ENCODE measurements at regions not wholly inside any gene's neighbourhood (a gene's known extent, or its start where the extent isn't known, plus 50 kb on each side); places are given as distances from the start of the nearest gene placed in this dataset.
"Not testable (repeated sequence)": the region's sequence is repeated elsewhere in the genome, so short reads cannot be mapped to it uniquely, and the experiment has no call there.

GRCh38 chr6:115053169-115053860 is 710.5 kb upstream of the HS3ST5 start:
- no peak for DNase-seq

DNA sequence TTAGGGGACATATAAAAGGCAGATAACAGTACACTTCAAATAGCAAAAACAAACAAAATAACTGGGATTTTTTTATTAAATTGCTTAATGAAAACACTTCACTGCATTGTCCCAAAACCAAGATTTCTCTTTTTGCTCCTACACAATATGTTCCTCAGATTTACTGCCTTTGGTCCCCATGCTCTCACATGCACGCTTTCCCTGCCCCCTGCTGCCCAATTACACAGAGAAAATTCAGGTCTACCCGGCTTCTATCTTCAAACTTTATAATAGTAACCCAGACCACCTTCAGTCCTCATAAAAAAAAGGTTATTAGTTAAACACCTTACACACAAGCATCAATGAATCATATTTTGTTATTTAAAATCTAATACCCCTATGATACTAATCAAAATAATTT is 673.8 kb upstream of the HS3ST5 start:
- DNase-seq, result no peak

DNA sequence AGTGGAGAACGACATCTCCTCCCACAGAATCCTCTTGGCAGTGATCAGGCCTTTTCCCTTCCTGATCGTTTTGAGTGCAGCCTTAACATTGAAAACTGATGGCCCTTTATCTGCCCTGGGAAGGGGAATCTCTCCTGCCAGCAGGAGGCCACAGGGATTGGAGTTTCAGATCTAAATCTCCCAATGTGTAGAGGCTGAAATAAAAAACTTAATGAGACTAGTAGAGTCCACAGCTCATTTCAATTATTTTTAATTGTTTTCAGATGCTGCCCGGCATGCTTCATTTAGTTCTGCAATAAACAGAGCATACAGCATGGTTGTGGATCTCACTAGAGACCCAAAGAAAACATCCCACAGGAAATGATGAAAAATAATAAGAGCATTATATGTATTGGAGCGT is 662.2 kb upstream of the HS3ST5 start:
- no peak for DNase-seq

- no peak for DNase-seq
Observed at GRCh38 chr6:115004204-115004603, 661.4 kb upstream of the HS3ST5 start.

- no peak for DNase-seq
Observed at GRCh38 chr6:115001731-115002350, 659.0 kb upstream of the HS3ST5 start.

DNA sequence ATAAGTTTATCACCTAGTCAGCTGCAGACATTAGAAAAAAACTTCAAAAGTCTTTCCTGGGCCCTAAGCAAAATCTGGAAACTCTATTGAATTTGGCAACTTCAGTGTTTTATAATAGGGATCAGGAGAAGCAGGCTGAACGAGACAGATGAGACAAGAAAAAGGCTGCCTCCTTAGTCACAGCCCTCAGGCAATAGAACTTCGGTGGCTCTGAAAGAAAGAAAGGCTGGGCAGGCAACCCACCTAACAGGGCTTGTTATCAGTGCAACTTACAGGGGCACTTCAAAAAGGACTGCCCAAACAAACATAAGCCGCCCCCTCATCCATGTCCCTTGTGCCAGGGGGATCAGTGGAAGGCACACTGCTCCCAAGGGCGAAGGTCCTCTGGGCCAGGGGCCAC is 657.9 kb upstream of the HS3ST5 start:
- DNase-seq, result no peak

GRCh38 chr6:114998492-114998891 is 655.7 kb upstream of the HS3ST5 start:
- no peak for DNase-seq

DNA sequence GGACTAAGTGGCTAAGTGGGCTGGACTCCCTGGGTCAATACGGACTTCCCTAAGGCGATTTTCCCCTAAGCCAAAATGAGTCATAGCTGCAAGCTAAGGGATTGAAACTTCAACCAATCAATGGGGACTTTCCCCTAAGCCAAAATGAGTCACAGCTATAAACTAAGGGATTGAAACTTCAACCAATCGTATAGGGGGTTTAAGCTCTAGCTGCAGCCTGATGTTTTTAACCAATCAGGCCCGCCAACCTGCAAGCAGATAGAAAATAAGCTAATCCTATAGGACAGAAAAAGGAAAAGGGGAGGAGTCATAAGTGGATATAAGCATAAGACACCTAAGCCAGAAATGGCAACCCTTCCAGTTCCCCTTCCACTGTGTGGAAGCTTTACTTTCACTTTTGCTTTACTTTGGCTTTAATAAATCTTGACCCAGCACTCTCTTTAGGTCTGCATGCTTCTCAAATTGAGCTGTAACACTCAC is 655.0 kb upstream of the HS3ST5 start:
- no peak for DNase-seq

- no peak for DNase-seq
Observed at GRCh38 chr6:114995526-114995925, 652.7 kb upstream of the HS3ST5 start.

DNA sequence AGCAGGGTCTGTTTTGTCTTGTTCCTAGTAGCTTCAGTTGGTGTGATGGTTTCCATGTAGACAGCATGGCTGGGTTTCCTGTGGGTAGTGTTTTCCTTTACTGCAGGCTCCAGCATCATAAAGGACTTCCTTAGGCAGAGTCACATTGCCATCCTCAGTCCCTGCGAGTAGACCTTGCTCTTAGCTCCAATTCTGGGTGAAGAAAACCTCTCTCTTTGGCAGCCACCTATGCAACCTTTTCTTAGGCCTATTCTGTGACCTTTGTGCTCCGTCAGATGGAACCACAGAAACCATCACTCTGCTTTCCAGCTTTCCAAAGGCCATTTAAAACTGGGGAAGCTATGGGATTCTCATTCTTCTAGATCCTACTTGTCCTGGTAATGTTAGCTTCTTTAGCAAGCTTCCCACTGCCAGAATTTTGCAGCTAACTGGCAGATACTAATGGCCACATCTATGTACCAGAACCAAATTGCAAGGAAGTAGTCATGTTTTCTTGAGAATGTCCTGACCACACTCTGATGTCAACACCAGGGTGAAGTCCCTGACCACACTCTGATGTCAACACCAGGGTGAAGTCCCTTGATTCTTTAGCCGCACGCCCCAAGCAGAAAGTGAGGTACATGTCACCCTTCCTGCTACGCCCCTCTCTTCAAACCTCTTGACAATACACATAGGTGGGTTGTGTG is 646.6 kb upstream of the HS3ST5 start:
- DNase-seq, result no peak

DNA sequence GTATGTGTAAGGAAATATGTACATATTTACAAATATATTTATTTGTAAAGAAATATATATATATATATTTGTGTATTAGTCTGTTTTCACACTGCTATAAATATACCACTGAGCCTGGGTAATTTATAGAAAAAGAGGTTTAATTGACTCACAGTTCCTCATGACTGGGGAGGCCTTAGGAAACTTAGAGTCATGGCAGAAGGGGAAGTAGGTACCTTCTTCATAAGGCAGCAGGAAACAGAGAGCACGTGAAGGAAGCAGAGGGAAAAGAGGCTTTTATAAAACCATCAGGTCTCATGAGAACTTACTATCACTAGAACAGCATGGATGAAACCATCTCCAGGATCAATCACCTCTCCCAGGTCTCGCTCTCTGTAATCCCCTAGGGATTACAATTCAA is 644.5 kb upstream of the HS3ST5 start:
- no peak for DNase-seq

GRCh38 chr6:114955363-114955762 is 612.5 kb upstream of the HS3ST5 start:
- no peak for DNase-seq

- DNase-seq, result no peak
Observed at GRCh38 chr6:114952229-114952628, 609.4 kb upstream of the HS3ST5 start.

- no peak for DNase-seq
Observed at GRCh38 chr6:114945392-114945791, 602.6 kb upstream of the HS3ST5 start.

DNA sequence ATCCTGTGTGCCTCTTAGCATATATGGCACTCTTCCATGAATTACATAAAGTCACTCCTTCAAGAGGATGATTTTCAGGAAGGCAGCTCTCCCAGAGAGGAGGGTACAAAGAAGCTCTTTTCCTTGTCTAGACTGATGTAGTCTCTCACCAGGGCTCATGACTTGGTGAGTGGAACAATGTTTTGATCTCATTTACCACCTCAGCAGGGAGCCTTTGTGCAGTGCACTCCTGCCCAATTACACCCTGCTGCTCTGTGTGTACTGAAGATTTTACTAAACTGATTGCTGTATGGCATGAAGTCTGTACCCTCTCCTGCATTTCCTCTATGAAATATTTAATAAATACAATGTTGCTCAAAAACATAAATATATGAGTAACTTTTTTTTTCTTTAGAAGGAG is 598.3 kb upstream of the HS3ST5 start:
- DNase-seq, result no peak

- DNase-seq, result no peak
Observed at GRCh38 chr6:114940181-114940580, 597.4 kb upstream of the HS3ST5 start.

DNA sequence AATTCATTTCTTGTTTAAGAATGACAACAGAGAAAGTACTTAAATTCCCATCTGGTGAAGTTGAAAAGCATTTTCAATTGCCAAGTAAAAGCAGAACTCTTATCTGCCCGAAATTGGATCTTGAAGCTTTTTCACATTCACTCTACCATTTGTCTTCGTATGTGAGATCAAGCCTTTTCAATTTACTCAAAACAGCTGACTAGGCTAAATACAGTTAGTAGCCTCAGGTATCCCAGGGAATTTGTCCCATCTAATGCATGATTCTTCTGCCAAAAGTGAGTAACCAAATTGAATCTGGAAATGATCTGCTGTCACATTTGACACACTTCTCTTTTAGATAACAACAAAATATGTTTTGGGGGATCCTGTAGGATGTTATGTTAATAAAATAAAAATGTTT is 596.8 kb upstream of the HS3ST5 start:
- DNase-seq, result no peak

- no peak for DNase-seq
Observed at GRCh38 chr6:114936080-114936479, 593.3 kb upstream of the HS3ST5 start.

- DNase-seq, result no peak
Observed at GRCh38 chr6:114934079-114934478, 591.3 kb upstream of the HS3ST5 start.

DNA sequence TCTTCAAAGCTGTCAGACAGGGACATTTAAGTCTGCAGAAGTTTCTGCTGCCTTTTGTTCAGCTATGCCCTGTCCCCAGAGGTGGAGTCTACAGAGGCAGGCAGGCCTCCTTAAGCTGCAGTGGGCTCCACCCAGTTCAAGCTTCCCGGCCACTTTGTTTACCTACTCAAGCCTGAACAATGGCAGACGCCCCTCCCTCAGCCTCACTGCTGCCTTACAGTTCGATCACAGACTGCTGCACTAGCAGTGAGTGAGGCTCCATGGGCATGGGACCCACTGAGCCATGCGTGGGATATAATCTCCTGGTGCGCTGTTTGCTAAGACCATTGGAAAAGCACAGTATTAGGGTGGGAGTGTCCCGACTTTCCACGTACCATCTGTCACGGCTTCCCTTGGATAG is 585.9 kb upstream of the HS3ST5 start:
- DNase-seq, result not testable (repeated sequence)

DNA sequence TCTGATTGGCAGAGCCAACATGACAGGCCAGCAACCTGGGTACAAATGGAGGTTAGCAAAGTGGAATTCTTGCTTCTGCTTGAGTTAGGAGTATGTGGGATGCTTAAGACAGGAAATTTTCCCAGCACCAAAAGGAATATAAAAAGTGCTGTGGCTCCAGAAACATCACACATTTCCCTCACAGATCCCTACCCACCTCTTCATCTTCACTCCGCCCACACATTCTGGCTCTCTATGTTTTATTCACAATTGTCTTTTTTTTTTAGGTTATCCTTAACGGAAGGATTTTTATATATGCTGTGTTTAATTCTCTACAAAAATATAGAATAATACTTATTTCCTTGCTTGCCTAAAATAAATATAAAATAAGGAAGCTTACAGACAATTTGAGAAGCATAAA is 563.3 kb upstream of the HS3ST5 start:
- DNase-seq, result no peak

DNA sequence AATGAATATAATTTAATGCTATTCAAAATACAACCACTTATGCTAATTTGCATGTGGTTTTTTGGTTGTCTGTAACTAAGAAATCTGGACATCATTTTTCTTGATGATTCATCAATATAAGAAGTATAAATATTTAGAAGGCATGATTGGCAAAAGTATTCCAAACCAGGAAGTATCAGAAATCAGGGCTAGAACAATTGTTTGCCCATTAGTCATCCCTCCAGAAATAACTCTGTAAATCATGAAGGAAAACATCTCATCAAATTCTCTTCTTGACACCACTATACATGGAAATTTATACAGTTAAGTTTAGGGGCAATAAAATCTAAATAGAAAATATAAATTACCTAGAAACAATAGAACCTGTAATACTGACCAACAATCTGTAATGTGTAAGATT is 554.7 kb upstream of the HS3ST5 start:
- DNase-seq, result no peak

DNA sequence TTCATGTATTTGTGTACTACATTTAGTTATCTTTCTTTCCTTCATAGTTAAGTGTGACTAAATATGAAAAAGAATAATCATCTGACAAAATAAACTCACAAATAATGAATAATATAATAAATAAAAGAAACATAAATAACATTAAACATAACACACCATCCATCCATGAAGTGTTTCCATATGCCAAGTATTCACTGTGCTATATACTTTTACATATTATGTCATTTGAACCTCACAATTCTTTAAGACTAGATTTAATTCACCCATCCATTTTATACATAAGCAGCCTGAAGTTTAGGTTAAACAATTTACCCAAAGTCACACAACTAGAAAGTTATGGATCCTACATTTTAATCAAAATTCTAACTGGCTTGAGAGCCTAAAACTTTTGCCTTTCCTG is 549.4 kb upstream of the HS3ST5 start:
- DNase-seq, result no peak

GRCh38 chr6:114888241-114888640 is 545.4 kb upstream of the HS3ST5 start:
- no peak for DNase-seq
